CD4-positive, alpha-beta T cell (primary cell): ENCODE measurements at regions not wholly inside any gene's neighbourhood (a gene's known extent, or its start where the extent isn't known, plus 50 kb on each side); places are given as distances from the start of the nearest gene placed in this dataset.

Experiments
- ATAC-seq: fragments of 200-7000 bp; cut with Tn5 transposase; one replicate; pipeline ENCODE4 v1.10.0; 2022; ENCODE audit warnings: mild to moderate bottlenecking; ENCODE audit not compliant: poor library complexity
- CTCF ChIA-PET: fragments of 350-600 bp; sonication (Branson Sonifier 250); formaldehyde crosslinking; loops from one replicate; lab custom pipeline; 2021; ENCODE audit warnings: antibody characterized with exemption, inconsistent platforms; lab: Charles Lee
- POLR2A ChIA-PET: fragments of 350-600 bp; sonication (Branson Sonifier 250); formaldehyde crosslinking; loops from one replicate; lab custom pipeline; 2021; ENCODE audit warnings: antibody characterized with exemption, inconsistent platforms; lab: Charles Lee
- DNase-seq, 14 experiments: peaks; one replicate each; pipeline ENCODE4 v3.0.0-alpha.2; 2013 to 2020; ENCODE audit warnings: mixed read lengths in 2 of 14
- H3K27ac ChIP-seq, 2 donors: one replicate each; pipeline versions ENCODE4 v1.5.1 to v1.7.0; 2013; ENCODE audit warnings: low read length in 2 of 2, low read depth in 1 of 2, mild to moderate bottlenecking in 1 of 2
- H3K27me3 ChIP-seq, 2 experiments: 1 replicate in 1 of 2; 2 replicates in 1 of 2; pipeline versions ENCODE4 v1.6.1 to v1.7.0; 2013; ENCODE audit warnings: low read length in 2 of 2, control low read depth in 1 of 2, mild to moderate bottlenecking in 1 of 2, moderate library complexity in 1 of 2; ENCODE audit not compliant: insufficient read depth in 2 of 2, control insufficient read depth in 1 of 2
- H3K36me3 ChIP-seq: one replicate; pipeline ENCODE4 v1.6.1; 2013; ENCODE audit warnings: low read length, control low read depth; ENCODE audit not compliant: insufficient read depth
- H3K4me1 ChIP-seq: one replicate; pipeline ENCODE4 v1.6.1; 2013; ENCODE audit warnings: low read length, control low read depth; ENCODE audit not compliant: insufficient read depth
- H3K4me3 ChIP-seq: one replicate; pipeline ENCODE4 v1.5.1; 2013; ENCODE audit warnings: mild to moderate bottlenecking, low read length, moderate library complexity
- H3K9me3 ChIP-seq, 2 experiments: 1 replicate in 1 of 2; 2 replicates in 1 of 2; pipeline versions ENCODE4 v1.6.1 to v1.7.0; 2013; ENCODE audit warnings: low read length in 2 of 2, mild to moderate bottlenecking in 2 of 2, control low read depth in 1 of 2, moderate library complexity in 1 of 2; ENCODE audit not compliant: control insufficient read depth in 1 of 2, insufficient read depth in 1 of 2
- H3K27ac Mint-ChIP-seq: one replicate; pipeline ENCODE4 v1.8.0; 2020; ENCODE audit warnings: mixed read lengths
- H3K27me3 Mint-ChIP-seq: one replicate; pipeline ENCODE4 v1.8.0; 2021; ENCODE audit warnings: mixed read lengths
- H3K36me3 Mint-ChIP-seq: one replicate; pipeline ENCODE4 v1.8.0; 2021; ENCODE audit warnings: low read depth, mixed read lengths
- H3K4me1 Mint-ChIP-seq: one replicate; pipeline ENCODE4 v1.8.0; 2021; ENCODE audit warnings: low read depth, mixed read lengths
- H3K4me3 Mint-ChIP-seq: one replicate; pipeline ENCODE4 v1.8.0; 2020; ENCODE audit warnings: mild to moderate bottlenecking, mixed read lengths
- H3K9me3 Mint-ChIP-seq: one replicate; pipeline ENCODE4 v1.8.0; 2020; ENCODE audit warnings: mixed read lengths
- CTCF ChIP-seq: fragments of 200-600 bp; IDR thresholded peaks from one replicate; pipeline ENCODE4 v1.8.0; 2022; ENCODE audit warnings: antibody characterized with exemption, mild to moderate bottlenecking
- intact Hi-C, 2 experiments: fragments of 100-400 bp; cut with DNase I in 1 of 2; cut with micrococcal nuclease in 1 of 2; formaldehyde crosslinking; loops; one replicate each; pipeline versions ENCODE4 v1.15.1 to v1.9.0; 2023 to 2025; cut with DNase I, micrococcal nuclease

GRCh38 chr5:2848619-2849018 is 97.1 kb upstream of the IRX2 start:
- Mint-ChIP-seq H3K27me3 (no peaks in the 10 kb centered on the region), H3K4me3 (no peak overlapping the region), H3K27ac (no peak overlapping the region), H3K9me3 (no peaks in the 10 kb centered on the region), H3K36me3 (no peaks in the 10 kb centered on the region), H3K4me1 (no peaks in the 10 kb centered on the region)
- CTCF ChIA-PET = no interaction called here
- no peaks in the 10 kb centered on the region for H3K4me1 ChIP-seq
- POLR2A ChIA-PET = no interaction called here
- intact Hi-C loops = no loop called here
- H3K27me3 ChIP-seq = no peaks in the 10 kb centered on the region
- H3K27ac ChIP-seq = no peak overlapping the region
- no peak for TF ChIP-seq CTCF
- DNase-seq (no peak), ATAC-seq (no peak)
- H3K36me3 ChIP-seq = no peaks in the 10 kb centered on the region
- no peak overlapping the region for H3K4me3 ChIP-seq
- peaks cover 0 to 7% of the 10 kb centered on the region in 2 experiments for H3K9me3 ChIP-seq

- CTCF ChIA-PET = no interaction called here
- H3K27me3 Mint-ChIP-seq = no peaks in the 10 kb centered on the region
These were observed 96.1 kb upstream of the IRX2 start for GRCh38 chr5:2847608-2848007.

GRCh38 chr5:2841208-2841607 is 89.7 kb upstream of the IRX2 start:
- no peak overlapping the region for H3K4me3 ChIP-seq
- CTCF ChIA-PET = no interaction called here
- H3K9me3 ChIP-seq = peaks cover 0 to 5% of the 10 kb centered on the region in 2 experiments
- Mint-ChIP-seq H3K27ac (no peak overlapping the region), H3K4me3 (no peak overlapping the region), H3K36me3 (no peaks in the 10 kb centered on the region), H3K4me1 (no peaks in the 10 kb centered on the region), H3K27me3 (no peaks in the 10 kb centered on the region), H3K9me3 (no peaks in the 10 kb centered on the region)
- H3K4me1 ChIP-seq = no peaks in the 10 kb centered on the region
- H3K27me3 ChIP-seq = no peaks in the 10 kb centered on the region
- no peak for TF ChIP-seq CTCF
- no peaks in the 10 kb centered on the region for H3K36me3 ChIP-seq
- no peak overlapping the region for H3K27ac ChIP-seq
- POLR2A ChIA-PET = no interaction called here
- intact Hi-C loops = no loop called here
- ATAC-seq (no peak), DNase-seq (no peak)

More at GRCh38 chr5:2847608-2848007, 96.1 kb upstream of the IRX2 start:
- no peak for TF ChIP-seq CTCF
- intact Hi-C loops = no loop called here
- no peak overlapping the region for H3K4me3 ChIP-seq
- no peaks in the 10 kb centered on the region for H3K27me3 ChIP-seq
- peaks cover 0 to 3% of the 10 kb centered on the region in 2 experiments for H3K9me3 ChIP-seq
- ATAC-seq = no peak
- H3K4me3 Mint-ChIP-seq = no peak overlapping the region
- H3K27ac Mint-ChIP-seq = no peak overlapping the region
- no peaks in the 10 kb centered on the region for H3K9me3 Mint-ChIP-seq
- no peaks in the 10 kb centered on the region for H3K36me3 Mint-ChIP-seq
- POLR2A ChIA-PET = no interaction called here
- H3K36me3 ChIP-seq = no peaks in the 10 kb centered on the region
- H3K4me1 ChIP-seq = no peaks in the 10 kb centered on the region
- DNase-seq = no peak
- no peak overlapping the region for H3K27ac ChIP-seq
- H3K4me1 Mint-ChIP-seq = no peaks in the 10 kb centered on the region
